MM.1S (cell line): ENCODE measurements at regions not wholly inside any gene's neighbourhood (a gene's known extent, or its start where the extent isn't known, plus 50 kb on each side); places are given as distances from the start of the nearest gene placed in this dataset.

Source experiments
- DNase-seq: peaks from one replicate; pipeline ENCODE4 v3.0.0-alpha.2; 2015
- H2AFZ ChIP-seq: fragments of 300-600 bp; sonication (generic); 2 replicates; pipeline ENCODE4 v1.6.0; 2016; ENCODE audit warnings: antibody characterized with exemption, low read length
- H3F3A ChIP-seq: fragments of 300-600 bp; sonication (generic); 2 replicates; pipeline ENCODE4 v1.6.1; 2016; ENCODE audit warnings: mild to moderate bottlenecking, antibody characterized with exemption, low read length, moderate library complexity, mixed read lengths; ENCODE audit not compliant: insufficient read depth
- H3K27ac ChIP-seq: fragments of 300-600 bp; sonication (generic); 2 replicates; pipeline ENCODE4 v1.5.1; 2016; ENCODE audit warnings: mild to moderate bottlenecking, low read length
- H3K27me3 ChIP-seq: fragments of 300-600 bp; sonication (generic); replicated peaks from 2 replicates; pipeline ENCODE4 v1.6.0; 2016; ENCODE audit warnings: low read length; ENCODE audit not compliant: insufficient read depth
- H3K36me3 ChIP-seq: fragments of 300-600 bp; sonication (generic); replicated peaks from 2 replicates; pipeline ENCODE4 v1.6.1; 2016; ENCODE audit warnings: mild to moderate bottlenecking, low read length, mixed read lengths; ENCODE audit not compliant: insufficient read depth
- H3K4me1 ChIP-seq: fragments of 300-600 bp; sonication (generic); 2 replicates; pipeline ENCODE4 v1.6.1; 2016; ENCODE audit warnings: low read length, mixed read lengths
- H3K4me2 ChIP-seq: fragments of 300-600 bp; sonication (generic); 2 replicates; pipeline ENCODE4 v1.6.0; 2016; ENCODE audit warnings: low read depth, low read length
- H3K4me3 ChIP-seq: fragments of 300-600 bp; sonication (generic); 2 replicates; pipeline ENCODE4 v1.5.1; 2016; ENCODE audit warnings: low read length, mixed read lengths
- H3K79me2 ChIP-seq: fragments of 300-600 bp; sonication (generic); 2 replicates; pipeline ENCODE4 v1.6.1; 2016; ENCODE audit warnings: mixed run types, low read length, mixed read lengths
- H3K9ac ChIP-seq: fragments of 300-600 bp; sonication (generic); 2 replicates; pipeline ENCODE4 v1.6.1; 2016; ENCODE audit warnings: low read length, mixed read lengths
- H3K9me2 ChIP-seq: fragments of 300-600 bp; sonication (generic); replicated peaks from 2 replicates; pipeline ENCODE4 v1.6.1; 2016; ENCODE audit warnings: mild to moderate bottlenecking, low read length, mixed read lengths; ENCODE audit not compliant: insufficient read depth
- H3K9me3 ChIP-seq: fragments of 300-600 bp; sonication (generic); replicated peaks from 2 replicates; pipeline ENCODE4 v1.6.1; 2016; ENCODE audit warnings: mild to moderate bottlenecking, low read length, mixed read lengths; ENCODE audit not compliant: insufficient read depth
- H4K20me1 ChIP-seq: fragments of 300-600 bp; sonication (generic); 2 replicates; pipeline ENCODE4 v1.6.1; 2016; ENCODE audit warnings: mild to moderate bottlenecking, low read length, moderate library complexity, mixed read lengths; ENCODE audit not compliant: insufficient read depth
- EZH2 ChIP-seq: fragments of 300-600 bp; sonication (generic); optimal IDR thresholded peaks from 2 replicates; pipeline ENCODE3; 2017; ENCODE audit warnings: low read depth, mild to moderate bottlenecking, antibody characterized with exemption, low read length, mixed read lengths
- EZH2phosphoT487 ChIP-seq: fragments of 300-600 bp; sonication (generic); IDR thresholded peaks from 2 replicates; pipeline ENCODE4 v1.6.1; 2018; ENCODE audit warnings: antibody characterized with exemption, low read length
- TF ChIP-seq, protein P1 (sequence below): fragments of 300-600 bp; sonication (generic); IDR thresholded peaks from 2 replicates; pipeline ENCODE4 v1.5.1; 2016; ENCODE audit warnings: antibody characterized with exemption, low read length, mixed read lengths

DNA sequence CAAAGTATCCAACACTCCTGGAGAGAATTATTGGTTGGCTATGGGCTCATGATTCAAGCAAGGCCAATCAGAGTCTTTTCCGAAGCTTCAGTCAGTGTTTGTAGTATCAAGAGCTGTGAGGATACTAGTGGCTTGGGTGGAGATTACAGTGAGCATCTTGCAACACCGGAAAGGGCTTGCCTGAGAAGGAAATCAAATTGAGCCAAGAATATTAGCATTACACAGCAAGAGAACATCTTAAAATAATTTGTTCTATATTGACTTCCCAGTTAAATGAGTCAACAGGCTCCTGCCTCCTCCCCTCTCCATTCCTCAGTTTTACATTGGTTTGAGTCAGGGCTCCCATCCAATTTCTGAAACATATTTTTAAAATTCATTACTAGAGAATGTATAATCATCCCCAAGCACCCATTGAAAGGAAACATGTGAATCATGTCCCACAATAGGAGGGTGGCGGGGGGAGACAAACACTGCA, 127.4 kb downstream of the ELAPOR2 start:
- no peak for TF ChIP-seq EZH2phosphoT487
- TF ChIP-seq, protein P1, sequence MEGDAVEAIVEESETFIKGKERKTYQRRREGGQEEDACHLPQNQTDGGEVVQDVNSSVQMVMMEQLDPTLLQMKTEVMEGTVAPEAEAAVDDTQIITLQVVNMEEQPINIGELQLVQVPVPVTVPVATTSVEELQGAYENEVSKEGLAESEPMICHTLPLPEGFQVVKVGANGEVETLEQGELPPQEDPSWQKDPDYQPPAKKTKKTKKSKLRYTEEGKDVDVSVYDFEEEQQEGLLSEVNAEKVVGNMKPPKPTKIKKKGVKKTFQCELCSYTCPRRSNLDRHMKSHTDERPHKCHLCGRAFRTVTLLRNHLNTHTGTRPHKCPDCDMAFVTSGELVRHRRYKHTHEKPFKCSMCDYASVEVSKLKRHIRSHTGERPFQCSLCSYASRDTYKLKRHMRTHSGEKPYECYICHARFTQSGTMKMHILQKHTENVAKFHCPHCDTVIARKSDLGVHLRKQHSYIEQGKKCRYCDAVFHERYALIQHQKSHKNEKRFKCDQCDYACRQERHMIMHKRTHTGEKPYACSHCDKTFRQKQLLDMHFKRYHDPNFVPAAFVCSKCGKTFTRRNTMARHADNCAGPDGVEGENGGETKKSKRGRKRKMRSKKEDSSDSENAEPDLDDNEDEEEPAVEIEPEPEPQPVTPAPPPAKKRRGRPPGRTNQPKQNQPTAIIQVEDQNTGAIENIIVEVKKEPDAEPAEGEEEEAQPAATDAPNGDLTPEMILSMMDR = no peak
- TF ChIP-seq EZH2 = no peak
- Histone ChIP-seq H3K27ac (no peak overlapping the region), H3K9ac (no peak overlapping the region), H3K4me3 (no peak overlapping the region), H3K27me3 (no peaks in the 10 kb centered on the region), H3K36me3 (no peaks in the 10 kb centered on the region), H2AFZ (no peak overlapping the region), H3F3A (no peaks in the 10 kb centered on the region), H3K9me3 (no peaks in the 10 kb centered on the region), H3K79me2 (no peaks in the 10 kb centered on the region), H3K4me2 (no peak overlapping the region), H4K20me1 (no peaks in the 10 kb centered on the region), H3K9me2 (no peaks in the 10 kb centered on the region), H3K4me1 (no peaks in the 10 kb centered on the region)
- DNase-seq = no peak

DNA sequence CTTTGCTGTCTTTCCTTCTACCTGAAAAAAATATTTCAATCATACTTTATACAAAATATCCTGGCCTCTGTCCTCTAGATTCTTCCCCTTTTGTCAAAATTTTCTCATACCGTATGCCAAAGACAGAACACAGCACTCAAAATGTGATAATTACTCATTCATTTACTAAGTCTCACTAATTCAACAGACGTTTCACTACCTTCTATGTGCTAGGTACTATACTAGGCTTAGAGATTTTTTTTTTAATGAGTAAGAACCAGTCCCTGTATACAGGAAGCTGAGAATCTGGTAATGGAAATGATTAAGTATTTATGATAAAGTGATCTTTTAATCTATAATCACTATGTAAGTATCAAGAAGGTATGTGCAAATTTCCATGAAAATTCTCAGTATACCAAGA, 128.0 kb downstream of the ELAPOR2 start:
- Histone ChIP-seq H3K9ac (no peak overlapping the region), H3K4me1 (no peaks in the 10 kb centered on the region), H2AFZ (no peak overlapping the region), H3K9me3 (no peaks in the 10 kb centered on the region), H3K36me3 (no peaks in the 10 kb centered on the region), H3K27me3 (no peaks in the 10 kb centered on the region), H3K4me2 (no peak overlapping the region), H3K4me3 (no peak overlapping the region), H3K79me2 (no peaks in the 10 kb centered on the region), H4K20me1 (no peaks in the 10 kb centered on the region), H3K27ac (no peak overlapping the region), H3F3A (no peaks in the 10 kb centered on the region), H3K9me2 (no peaks in the 10 kb centered on the region)
- no peak for DNase-seq
- TF ChIP-seq EZH2phosphoT487 (no peak), EZH2 (no peak)
- TF ChIP-seq, protein P1 = no peak

DNA sequence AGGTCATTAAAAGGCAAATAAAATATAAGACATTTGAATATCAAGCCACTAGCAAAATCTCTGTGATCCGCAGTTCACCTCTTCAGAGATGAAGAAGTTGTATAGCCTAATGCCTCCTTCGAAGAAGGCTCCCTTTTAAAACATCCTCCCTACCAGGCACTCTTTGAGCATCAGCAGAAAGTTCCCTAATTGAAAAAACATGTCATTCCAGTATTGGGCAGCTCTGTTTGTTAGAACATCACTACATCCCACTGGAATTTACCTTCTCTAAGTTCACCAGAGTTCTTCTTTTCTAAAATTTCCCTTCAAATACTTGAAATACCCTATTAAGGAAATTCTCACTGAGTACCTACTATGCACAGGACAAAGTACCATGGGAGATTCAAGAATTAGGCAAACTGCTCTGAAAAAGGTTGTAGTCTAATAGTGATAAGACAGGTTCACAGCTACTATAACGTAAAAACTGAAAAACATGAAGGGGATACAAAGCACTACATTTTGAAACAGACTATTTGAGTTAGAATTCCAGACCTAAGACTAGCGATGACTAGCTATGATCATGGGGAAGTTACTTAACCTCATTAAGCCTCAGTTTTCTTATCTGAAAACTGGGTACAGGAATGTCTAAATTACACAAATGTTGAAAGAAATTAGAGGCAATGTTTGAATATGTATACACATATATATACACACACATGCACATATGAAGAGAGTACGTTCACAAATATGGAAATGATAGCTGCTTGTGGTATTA, 128.7 kb downstream of the ELAPOR2 start:
- Histone ChIP-seq H3K9ac (no peak overlapping the region), H3K9me2 (no peaks in the 10 kb centered on the region), H3K27ac (no peak overlapping the region), H3K9me3 (no peaks in the 10 kb centered on the region), H3K79me2 (no peaks in the 10 kb centered on the region), H3F3A (no peaks in the 10 kb centered on the region), H3K36me3 (no peaks in the 10 kb centered on the region), H3K4me3 (no peak overlapping the region), H3K4me2 (no peak overlapping the region), H3K4me1 (no peaks in the 10 kb centered on the region), H2AFZ (no peak overlapping the region), H4K20me1 (no peaks in the 10 kb centered on the region), H3K27me3 (no peaks in the 10 kb centered on the region)
- no peak for DNase-seq
- TF ChIP-seq EZH2phosphoT487 (no peak), EZH2 (no peak)
- TF ChIP-seq, protein P1 = no peak
